Fibroblast of the aortic adventitia (primary cell): ENCODE measurements at regions not wholly inside any gene's neighbourhood (a gene's known extent, or its start where the extent isn't known, plus 50 kb on each side); places are given as distances from the start of the nearest gene placed in this dataset.

ENCODE experiments used
- DNase-seq: peaks from one replicate; pipeline ENCODE4 v3.0.0-alpha.2; 2010; ENCODE audit warnings: low read depth
- H3K4me3 ChIP-seq: 2 replicates; pipeline ENCODE4 v1.5.1; 2011; ENCODE audit warnings: low read depth, mild to moderate bottlenecking, control low read depth, low read length, moderate library complexity
- CTCF ChIP-seq: IDR thresholded peaks from 2 replicates; pipeline ENCODE4 v1.5.1; 2011; ENCODE audit warnings: mild to moderate bottlenecking, low read length, control low read depth, inconsistent platforms; ENCODE audit not compliant: insufficient read depth

GRCh38 chr14:30287579-30288445 is 271.1 kb upstream of the G2E3 start:
- no peak for TF ChIP-seq CTCF
- no peak for DNase-seq
- H3K4me3 ChIP-seq: no peak overlapping the region

- TF ChIP-seq CTCF: no peak
- no peak for DNase-seq
- H3K4me3 ChIP-seq: no peak overlapping the region
These were observed 269.0 kb upstream of the G2E3 start for GRCh38 chr14:30290001-30290400.

- no peak overlapping the region for H3K4me3 ChIP-seq
- no peak for TF ChIP-seq CTCF
- DNase-seq: peak; percentile 83
These were observed 267.7 kb upstream of the G2E3 start for GRCh38 chr14:30291216-30291615.

GRCh38 chr14:30292541-30292940 is 266.4 kb upstream of the G2E3 start:
- H3K4me3 ChIP-seq: no peak overlapping the region
- no peak for TF ChIP-seq CTCF
- DNase-seq: no peak

GRCh38 chr14:30295980-30296379 is 263.0 kb upstream of the G2E3 start:
- no peak for TF ChIP-seq CTCF
- H3K4me3 ChIP-seq: no peak overlapping the region
- no peak for DNase-seq

GRCh38 chr14:30296931-30297405 is 262.0 kb upstream of the G2E3 start:
- DNase-seq: no peak
- no peak for TF ChIP-seq CTCF
- H3K4me3 ChIP-seq: no peak overlapping the region
